ENCODE measurements at regions not wholly inside any gene's neighbourhood (a gene's known extent, or its start where the extent isn't known, plus 50 kb on each side); places are given as distances from the start of the nearest gene placed in this dataset.

GRCh38 chr14:79951572-79951971, 259.7 kb downstream of the DIO2 start:
- Histone ChIP-seq H3K4me2 (ENCODE audit: low read length) (no peak overlapping the region), H3K36me3 (ENCODE audit: control insufficient read depth, insufficient read depth, low read length) (no peaks in the 10 kb centered on the region), H3K4me3 (ENCODE audit: low read depth, low read length) (no peak overlapping the region), H3K79me2 (no peaks in the 10 kb centered on the region), H3K27ac (no peak overlapping the region), H3K9ac (no peak overlapping the region), H3K9me3 (ENCODE audit: control insufficient read depth, low read length) (peaks cover 3% of the 10 kb centered on the region), H3K27me3 (ENCODE audit: control insufficient read depth, insufficient read depth, low read length) (no peaks in the 10 kb centered on the region), H3K4me1 (no peaks in the 10 kb centered on the region), H2AFZ (no peak overlapping the region)
- TF ChIP-seq CTCF (IDR thresholded peaks at IDR 0.05), result no peak

GRCh38 chr14:79949906-79950305, 261.4 kb downstream of the DIO2 start:
- Histone ChIP-seq H2AFZ (no peak overlapping the region), H3K79me2 (no peaks in the 10 kb centered on the region), H3K9ac (no peak overlapping the region), H3K4me3 (ENCODE audit: low read depth, low read length) (no peak overlapping the region), H3K4me2 (ENCODE audit: low read length) (no peak overlapping the region), H3K9me3 (ENCODE audit: control insufficient read depth, low read length) (peaks cover 2% of the 10 kb centered on the region), H3K4me1 (no peaks in the 10 kb centered on the region), H3K27me3 (ENCODE audit: control insufficient read depth, insufficient read depth, low read length) (no peaks in the 10 kb centered on the region), H3K36me3 (ENCODE audit: control insufficient read depth, insufficient read depth, low read length) (no peaks in the 10 kb centered on the region), H3K27ac (no peak overlapping the region)
- TF ChIP-seq CTCF (IDR thresholded peaks at IDR 0.05), result no peak

- no peak overlapping the region for H3K27ac ChIP-seq
- TF ChIP-seq CTCF (IDR thresholded peaks at IDR 0.05), result no peak
- H2AFZ ChIP-seq, result no peak overlapping the region
- no peaks in the 10 kb centered on the region for H3K4me1 ChIP-seq
- H3K27me3 ChIP-seq (ENCODE audit: control insufficient read depth, insufficient read depth, low read length), result no peaks in the 10 kb centered on the region
- H3K9me3 ChIP-seq (ENCODE audit: control insufficient read depth, low read length), result no peaks in the 10 kb centered on the region
- no peaks in the 10 kb centered on the region for H3K79me2 ChIP-seq
- H3K4me2 ChIP-seq (ENCODE audit: low read length), result no peak overlapping the region
- no peak overlapping the region for H3K9ac ChIP-seq
- H3K4me3 ChIP-seq (ENCODE audit: low read depth, low read length), result no peak overlapping the region
- no peaks in the 10 kb centered on the region for H3K36me3 ChIP-seq (ENCODE audit: control insufficient read depth, insufficient read depth, low read length)
Measured at GRCh38 chr14:79947440-79948054, 263.8 kb downstream of the DIO2 start.

- Histone ChIP-seq H3K9ac (no peak overlapping the region), H3K36me3 (ENCODE audit: control insufficient read depth, insufficient read depth, low read length) (no peaks in the 10 kb centered on the region), H3K27ac (no peak overlapping the region), H3K4me1 (no peaks in the 10 kb centered on the region), H3K79me2 (no peaks in the 10 kb centered on the region), H3K27me3 (ENCODE audit: control insufficient read depth, insufficient read depth, low read length) (no peaks in the 10 kb centered on the region), H3K4me2 (ENCODE audit: low read length) (no peak overlapping the region), H2AFZ (no peak overlapping the region), H3K9me3 (ENCODE audit: control insufficient read depth, low read length) (no peaks in the 10 kb centered on the region), H3K4me3 (ENCODE audit: low read depth, low read length) (no peak overlapping the region)
- no peak for TF ChIP-seq CTCF (IDR thresholded peaks at IDR 0.05)
Measured at GRCh38 chr14:79939235-79939634, 272.1 kb downstream of the DIO2 start.

GRCh38 chr14:79938185-79938584, 273.1 kb downstream of the DIO2 start:
- no peaks in the 10 kb centered on the region for H3K36me3 ChIP-seq (ENCODE audit: control insufficient read depth, insufficient read depth, low read length)
- H3K4me1 ChIP-seq, result no peaks in the 10 kb centered on the region
- no peak overlapping the region for H3K4me3 ChIP-seq (ENCODE audit: low read depth, low read length)
- H2AFZ ChIP-seq, result no peak overlapping the region
- H3K9me3 ChIP-seq (ENCODE audit: control insufficient read depth, low read length), result no peaks in the 10 kb centered on the region
- no peak overlapping the region for H3K27ac ChIP-seq
- no peaks in the 10 kb centered on the region for H3K27me3 ChIP-seq (ENCODE audit: control insufficient read depth, insufficient read depth, low read length)
- H3K4me2 ChIP-seq (ENCODE audit: low read length), result no peak overlapping the region
- H3K9ac ChIP-seq, result no peak overlapping the region
- TF ChIP-seq CTCF (IDR thresholded peaks at IDR 0.05), result no peak
- H3K79me2 ChIP-seq, result no peaks in the 10 kb centered on the region

All from parathyroid adenoma (tissue), 2 donors.